GM06990 (cell line): ENCODE measurements at regions not wholly inside any gene's neighbourhood (a gene's known extent, or its start where the extent isn't known, plus 50 kb on each side); places are given as distances from the start of the nearest gene placed in this dataset.

Experiments used
- DNase-seq: peaks from one replicate; pipeline ENCODE4 v3.0.0-alpha.2; 2011; ENCODE audit not compliant: insufficient read length; ENCODE audit errors: extremely low read depth
- H3K27me3 ChIP-seq: replicated peaks from 2 replicates; pipeline ENCODE4 v1.6.0; 2011; ENCODE audit warnings: low read length; ENCODE audit not compliant: control insufficient read depth, insufficient read depth
- H3K36me3 ChIP-seq: 2 replicates; pipeline ENCODE4 v1.5.1; 2011; ENCODE audit warnings: low read length; ENCODE audit not compliant: control insufficient read depth, insufficient read depth
- H3K4me3 ChIP-seq: replicated peaks from 2 replicates; pipeline ENCODE4 v1.5.1; 2011; ENCODE audit warnings: low read depth, mild to moderate bottlenecking, control low read depth, low read length
- CTCF ChIP-seq: IDR thresholded peaks from 2 replicates; pipeline ENCODE4 v1.5.1; 2011; ENCODE audit warnings: low read length, control low read depth, mild to moderate bottlenecking, inconsistent platforms; ENCODE audit not compliant: insufficient read depth, poor library complexity, severe bottlenecking

- no peaks in the 10 kb centered on the region for H3K36me3 ChIP-seq
- H3K4me3 ChIP-seq: no peak overlapping the region
- TF ChIP-seq CTCF: no peak
- no peak for DNase-seq
- H3K27me3 ChIP-seq: peaks cover 1% of the 10 kb centered on the region
Measured at GRCh38 chr6:156389296-156389695, 387.9 kb upstream of the ARID1B start.

- TF ChIP-seq CTCF: no peak
- DNase-seq: no peak
- Histone ChIP-seq H3K27me3 (peaks cover 1% of the 10 kb centered on the region), H3K4me3 (no peak overlapping the region), H3K36me3 (no peaks in the 10 kb centered on the region)
Measured at GRCh38 chr6:156387472-156387871, 389.7 kb upstream of the ARID1B start.

- Histone ChIP-seq H3K4me3 (no peak overlapping the region), H3K36me3 (no peaks in the 10 kb centered on the region), H3K27me3 (peaks cover 1% of the 10 kb centered on the region)
- TF ChIP-seq CTCF: no peak
- no peak for DNase-seq
Measured at GRCh38 chr6:156383059-156383458, 394.1 kb upstream of the ARID1B start.

- no peaks in the 10 kb centered on the region for H3K36me3 ChIP-seq
- TF ChIP-seq CTCF: no peak
- peaks cover 1% of the 10 kb centered on the region for H3K27me3 ChIP-seq
- DNase-seq: no peak
- no peak overlapping the region for H3K4me3 ChIP-seq
Measured at GRCh38 chr6:156379392-156380289, 397.5 kb upstream of the ARID1B start.

- no peak for DNase-seq
- peak; percentile 24 for TF ChIP-seq CTCF
- Histone ChIP-seq H3K4me3 (no peak overlapping the region), H3K27me3 (no peaks in the 10 kb centered on the region; the same call in 1 of the 2 replicates), H3K36me3 (no peaks in the 10 kb centered on the region)
Measured at GRCh38 chr6:156378853-156379252, 398.3 kb upstream of the ARID1B start.
